Panc1 (cell line): ENCODE measurements at regions not wholly inside any gene's neighbourhood (a gene's known extent, or its start where the extent isn't known, plus 50 kb on each side); places are given as distances from the start of the nearest gene placed in this dataset.

ENCODE experiments used
- ATAC-seq: fragments of 200-7000 bp; cut with Tn5 transposase; 2 replicates; pipeline ENCODE4 v1.9.1; 2020; ENCODE audit warnings: mild to moderate bottlenecking, moderate library complexity
- BruUV-seq: library from RNA; stranded (reverse); fragments of 400-500 nt; replicated peaks from 2 replicates; lab custom pipeline; 2021; lab: Mats Ljungman, UMichigan
- CTCF ChIA-PET: fragments of 300-600 bp; sonication (Branson Sonifier 250); formaldehyde crosslinking; loops from one replicate; lab custom pipeline; 2022; ENCODE audit warnings: antibody characterized with exemption; lab: Charles Lee
- POLR2A ChIA-PET: fragments of 300-600 bp; sonication (Branson Sonifier 250); formaldehyde crosslinking; loops from one replicate; lab custom pipeline; 2022; ENCODE audit warnings: antibody characterized with exemption; lab: Charles Lee
- DNase-seq: peaks from one replicate; pipeline ENCODE4 v3.0.0-alpha.2; 2010; ENCODE audit warnings: low read depth, low spot score
- H3K27ac ChIP-seq: 2 replicates; pipeline ENCODE4 v1.5.1; 2011; ENCODE audit warnings: mild to moderate bottlenecking, low read length, inconsistent platforms
- H3K27me3 ChIP-seq: fragments of 200-500 bp; sonication (Bioruptor generic); 2 replicates; pipeline ENCODE4 v1.6.0; 2014; ENCODE audit warnings: low read length, inconsistent platforms; ENCODE audit not compliant: control insufficient read depth, insufficient read depth
- H3K36me3 ChIP-seq: fragments of 200-500 bp; sonication (Bioruptor generic); 2 replicates; pipeline ENCODE4 v1.5.1; 2014; ENCODE audit warnings: inconsistent platforms, mild to moderate bottlenecking, low read length, moderate library complexity; ENCODE audit not compliant: control insufficient read depth, insufficient read depth
- H3K4me1 ChIP-seq: 2 replicates; pipeline ENCODE4 v1.5.1; 2011; ENCODE audit warnings: inconsistent platforms, mild to moderate bottlenecking, low read length, moderate library complexity; ENCODE audit not compliant: control insufficient read depth, insufficient read depth
- H3K4me3 ChIP-seq, 2 experiments: 2 replicates each; pipeline ENCODE4 v1.5.1; 2011 to 2012; ENCODE audit warnings: low read depth in 2 of 2, low read length in 2 of 2, mild to moderate bottlenecking in 2 of 2, inconsistent platforms in 1 of 2, moderate library complexity in 1 of 2
- H3K9me3 ChIP-seq: fragments of 200-500 bp; sonication (Bioruptor generic); 2 replicates; pipeline ENCODE4 v1.5.1; 2014; ENCODE audit warnings: low read depth, mild to moderate bottlenecking, inconsistent platforms, low read length, moderate library complexity; ENCODE audit not compliant: control insufficient read depth, insufficient read depth
- POLR2AphosphoS5 ChIP-seq: IDR thresholded peaks from 2 replicates; pipeline ENCODE4 v1.6.1; 2012; ENCODE audit warnings: mild to moderate bottlenecking, low read depth, low read length, moderate library complexity
- SIN3A ChIP-seq: IDR thresholded peaks from 2 replicates; pipeline ENCODE4 v1.6.1; 2012; ENCODE audit warnings: low read depth, mild to moderate bottlenecking, low read length, moderate library complexity, borderline replicate concordance; ENCODE audit not compliant: insufficient read depth
- TCF7L2 ChIP-seq: IDR thresholded peaks from 2 replicates; pipeline ENCODE4 v1.6.1; 2011; ENCODE audit warnings: mild to moderate bottlenecking, low read depth, low read length, inconsistent platforms
- in situ Hi-C: cut with HindIII; loops from 2 replicates; pipeline ENCODE4 v1.10.0; 2016; ENCODE audit warnings: low sequenced_read_pairs, low pct_unique_long_range_greater_than_20kb
- intact Hi-C: fragments of 100-400 bp; cut with micrococcal nuclease; formaldehyde crosslinking; loops from one replicate; pipeline ENCODE4 v1.10.0; 2022; ENCODE audit not compliant: unreplicated experiment
- TF ChIP-seq, protein P1 (sequence below), 2 experiments: IDR thresholded peaks; 2 replicates each; pipeline ENCODE4 v1.6.1; 2011 to 2012; ENCODE audit warnings: low read depth in 2 of 2, control low read depth in 1 of 2, low read length in 1 of 2, mild to moderate bottlenecking in 1 of 2, moderate library complexity in 1 of 2; ENCODE audit not compliant: insufficient read depth in 1 of 2
- TF ChIP-seq, protein P2 (sequence below): fragments of 450-650 bp; IDR thresholded peaks from 2 replicates; pipeline ENCODE4 v1.5.1; 2017; ENCODE audit warnings: mild to moderate bottlenecking

DNA sequence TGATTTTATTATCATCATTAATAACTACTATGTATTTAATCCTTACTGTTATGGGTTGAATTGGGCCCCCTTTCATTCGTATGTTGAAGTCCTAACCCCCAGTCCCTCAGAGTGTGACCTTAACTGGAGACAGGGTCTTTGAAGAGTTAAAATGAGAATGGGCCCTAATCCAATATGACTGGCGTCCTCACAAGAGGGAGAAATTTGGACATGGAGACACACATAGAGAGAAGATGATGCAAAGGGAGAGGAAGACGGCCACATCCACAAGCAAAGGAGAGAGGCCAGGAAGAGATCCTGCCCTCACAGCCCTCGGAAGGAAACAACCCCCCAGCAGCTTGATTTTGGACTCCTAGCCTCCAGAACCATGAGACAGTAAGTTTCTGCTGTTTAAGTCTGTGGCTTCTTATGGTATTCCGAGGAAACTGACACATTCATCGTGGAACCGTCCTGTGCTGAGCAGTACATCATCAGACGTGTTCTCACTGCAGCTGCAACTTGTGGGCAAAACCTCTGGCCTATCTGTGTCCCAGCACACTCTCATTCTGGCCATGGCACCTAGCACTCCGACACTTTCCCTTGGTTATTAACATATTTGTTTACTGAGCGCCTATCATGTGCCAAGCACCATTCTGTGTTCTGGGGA lies 127.6 kb downstream of the SLC38A6 start:
- BruUV-seq = no TSS peak
- DNase-seq = no peak
- POLR2A ChIA-PET = no interaction called here
- intact Hi-C loops (no loop called here), in situ Hi-C loops (no loop called here)
- Histone ChIP-seq H3K36me3 (no peaks in the 10 kb centered on the region), H3K9me3 (no peaks in the 10 kb centered on the region), H3K27ac (no peak overlapping the region), H3K27me3 (no peaks in the 10 kb centered on the region), H3K4me1 (peaks cover 5% of the 10 kb centered on the region; the same call in 1 of the 2 replicates), H3K4me3 (no peak overlapping the region)
- CTCF ChIA-PET = no interaction called here
- ATAC-seq = no peak
- TF ChIP-seq SIN3A (no peak), TCF7L2 (no peak), POLR2AphosphoS5 (no peak)
- TF ChIP-seq, protein P1, sequence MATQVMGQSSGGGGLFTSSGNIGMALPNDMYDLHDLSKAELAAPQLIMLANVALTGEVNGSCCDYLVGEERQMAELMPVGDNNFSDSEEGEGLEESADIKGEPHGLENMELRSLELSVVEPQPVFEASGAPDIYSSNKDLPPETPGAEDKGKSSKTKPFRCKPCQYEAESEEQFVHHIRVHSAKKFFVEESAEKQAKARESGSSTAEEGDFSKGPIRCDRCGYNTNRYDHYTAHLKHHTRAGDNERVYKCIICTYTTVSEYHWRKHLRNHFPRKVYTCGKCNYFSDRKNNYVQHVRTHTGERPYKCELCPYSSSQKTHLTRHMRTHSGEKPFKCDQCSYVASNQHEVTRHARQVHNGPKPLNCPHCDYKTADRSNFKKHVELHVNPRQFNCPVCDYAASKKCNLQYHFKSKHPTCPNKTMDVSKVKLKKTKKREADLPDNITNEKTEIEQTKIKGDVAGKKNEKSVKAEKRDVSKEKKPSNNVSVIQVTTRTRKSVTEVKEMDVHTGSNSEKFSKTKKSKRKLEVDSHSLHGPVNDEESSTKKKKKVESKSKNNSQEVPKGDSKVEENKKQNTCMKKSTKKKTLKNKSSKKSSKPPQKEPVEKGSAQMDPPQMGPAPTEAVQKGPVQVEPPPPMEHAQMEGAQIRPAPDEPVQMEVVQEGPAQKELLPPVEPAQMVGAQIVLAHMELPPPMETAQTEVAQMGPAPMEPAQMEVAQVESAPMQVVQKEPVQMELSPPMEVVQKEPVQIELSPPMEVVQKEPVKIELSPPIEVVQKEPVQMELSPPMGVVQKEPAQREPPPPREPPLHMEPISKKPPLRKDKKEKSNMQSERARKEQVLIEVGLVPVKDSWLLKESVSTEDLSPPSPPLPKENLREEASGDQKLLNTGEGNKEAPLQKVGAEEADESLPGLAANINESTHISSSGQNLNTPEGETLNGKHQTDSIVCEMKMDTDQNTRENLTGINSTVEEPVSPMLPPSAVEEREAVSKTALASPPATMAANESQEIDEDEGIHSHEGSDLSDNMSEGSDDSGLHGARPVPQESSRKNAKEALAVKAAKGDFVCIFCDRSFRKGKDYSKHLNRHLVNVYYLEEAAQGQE (IDR thresholded peaks at IDR 0.05; ENCODE audit: insufficient read depth in 1 of 2, low read depth in 2 of 2, low read length in 1 of 2) = no peak
- TF ChIP-seq, protein P2, sequence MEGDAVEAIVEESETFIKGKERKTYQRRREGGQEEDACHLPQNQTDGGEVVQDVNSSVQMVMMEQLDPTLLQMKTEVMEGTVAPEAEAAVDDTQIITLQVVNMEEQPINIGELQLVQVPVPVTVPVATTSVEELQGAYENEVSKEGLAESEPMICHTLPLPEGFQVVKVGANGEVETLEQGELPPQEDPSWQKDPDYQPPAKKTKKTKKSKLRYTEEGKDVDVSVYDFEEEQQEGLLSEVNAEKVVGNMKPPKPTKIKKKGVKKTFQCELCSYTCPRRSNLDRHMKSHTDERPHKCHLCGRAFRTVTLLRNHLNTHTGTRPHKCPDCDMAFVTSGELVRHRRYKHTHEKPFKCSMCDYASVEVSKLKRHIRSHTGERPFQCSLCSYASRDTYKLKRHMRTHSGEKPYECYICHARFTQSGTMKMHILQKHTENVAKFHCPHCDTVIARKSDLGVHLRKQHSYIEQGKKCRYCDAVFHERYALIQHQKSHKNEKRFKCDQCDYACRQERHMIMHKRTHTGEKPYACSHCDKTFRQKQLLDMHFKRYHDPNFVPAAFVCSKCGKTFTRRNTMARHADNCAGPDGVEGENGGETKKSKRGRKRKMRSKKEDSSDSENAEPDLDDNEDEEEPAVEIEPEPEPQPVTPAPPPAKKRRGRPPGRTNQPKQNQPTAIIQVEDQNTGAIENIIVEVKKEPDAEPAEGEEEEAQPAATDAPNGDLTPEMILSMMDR = no peak

DNA sequence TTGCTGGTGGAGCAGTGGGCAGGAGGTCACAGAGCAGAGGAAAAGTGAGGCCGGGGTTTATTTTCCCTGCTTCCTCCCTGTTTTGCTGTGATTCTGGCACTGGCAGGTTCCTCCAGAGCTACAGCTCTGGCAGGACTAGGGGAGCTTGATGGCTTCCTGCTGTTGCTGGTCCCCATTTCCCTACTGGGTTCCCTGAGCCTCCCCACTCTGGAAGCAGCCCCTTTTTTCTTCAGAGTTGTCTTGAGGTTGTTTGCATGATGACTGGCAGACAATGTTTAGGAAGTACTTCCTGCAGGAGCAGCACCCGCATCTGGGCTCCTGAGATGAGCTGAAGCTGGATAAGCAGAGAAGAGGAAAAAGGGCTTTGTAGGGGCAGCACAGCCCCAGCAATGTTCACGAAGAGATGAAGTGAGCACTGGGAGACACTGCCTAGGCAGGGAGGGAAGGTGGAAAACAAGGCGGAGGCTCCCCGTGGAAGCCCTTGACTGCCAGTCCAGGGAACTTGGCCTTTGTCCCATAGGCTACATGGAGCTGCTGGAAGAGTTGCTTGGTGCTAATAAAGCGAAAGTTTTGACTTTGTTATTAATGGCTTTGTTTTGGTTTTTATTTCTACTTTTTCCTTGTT lies 126.9 kb downstream of the SLC38A6 start:
- DNase-seq = no peak
- in situ Hi-C loops = no loop called here
- Histone ChIP-seq H3K27ac (no peak overlapping the region), H3K4me3 (no peak overlapping the region), H3K36me3 (no peaks in the 10 kb centered on the region), H3K27me3 (no peaks in the 10 kb centered on the region), H3K4me1 (peaks cover 7% of the 10 kb centered on the region; the same call in 1 of the 2 replicates), H3K9me3 (no peaks in the 10 kb centered on the region)
- POLR2A ChIA-PET = no interaction called here
- BruUV-seq = no TSS peak
- no peak for ATAC-seq
- CTCF ChIA-PET = no interaction called here
- intact Hi-C loops = no loop called here
- TF ChIP-seq, protein P1 (IDR thresholded peaks at IDR 0.05; ENCODE audit: insufficient read depth in 1 of 2, low read depth in 2 of 2, low read length in 1 of 2) = no peak
- TF ChIP-seq SIN3A (no peak), POLR2AphosphoS5 (no peak), TCF7L2 (no peak)
- TF ChIP-seq, protein P2 = no peak
